ENCODE measurements at regions not wholly inside any gene's neighbourhood (a gene's known extent, or its start where the extent isn't known, plus 50 kb on each side); places are given as distances from the start of the nearest gene placed in this dataset.

- TF ChIP-seq, protein P1, sequence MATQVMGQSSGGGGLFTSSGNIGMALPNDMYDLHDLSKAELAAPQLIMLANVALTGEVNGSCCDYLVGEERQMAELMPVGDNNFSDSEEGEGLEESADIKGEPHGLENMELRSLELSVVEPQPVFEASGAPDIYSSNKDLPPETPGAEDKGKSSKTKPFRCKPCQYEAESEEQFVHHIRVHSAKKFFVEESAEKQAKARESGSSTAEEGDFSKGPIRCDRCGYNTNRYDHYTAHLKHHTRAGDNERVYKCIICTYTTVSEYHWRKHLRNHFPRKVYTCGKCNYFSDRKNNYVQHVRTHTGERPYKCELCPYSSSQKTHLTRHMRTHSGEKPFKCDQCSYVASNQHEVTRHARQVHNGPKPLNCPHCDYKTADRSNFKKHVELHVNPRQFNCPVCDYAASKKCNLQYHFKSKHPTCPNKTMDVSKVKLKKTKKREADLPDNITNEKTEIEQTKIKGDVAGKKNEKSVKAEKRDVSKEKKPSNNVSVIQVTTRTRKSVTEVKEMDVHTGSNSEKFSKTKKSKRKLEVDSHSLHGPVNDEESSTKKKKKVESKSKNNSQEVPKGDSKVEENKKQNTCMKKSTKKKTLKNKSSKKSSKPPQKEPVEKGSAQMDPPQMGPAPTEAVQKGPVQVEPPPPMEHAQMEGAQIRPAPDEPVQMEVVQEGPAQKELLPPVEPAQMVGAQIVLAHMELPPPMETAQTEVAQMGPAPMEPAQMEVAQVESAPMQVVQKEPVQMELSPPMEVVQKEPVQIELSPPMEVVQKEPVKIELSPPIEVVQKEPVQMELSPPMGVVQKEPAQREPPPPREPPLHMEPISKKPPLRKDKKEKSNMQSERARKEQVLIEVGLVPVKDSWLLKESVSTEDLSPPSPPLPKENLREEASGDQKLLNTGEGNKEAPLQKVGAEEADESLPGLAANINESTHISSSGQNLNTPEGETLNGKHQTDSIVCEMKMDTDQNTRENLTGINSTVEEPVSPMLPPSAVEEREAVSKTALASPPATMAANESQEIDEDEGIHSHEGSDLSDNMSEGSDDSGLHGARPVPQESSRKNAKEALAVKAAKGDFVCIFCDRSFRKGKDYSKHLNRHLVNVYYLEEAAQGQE (IDR thresholded peaks at IDR 0.05; ENCODE audit: borderline replicate concordance), result no peak
- TF ChIP-seq, protein P1 (CRISPR knock-in tag; IDR thresholded peaks at IDR 0.05; ENCODE audit: low read depth), result no peak
- no peak for TF ChIP-seq HDGF (IDR thresholded peaks at IDR 0.05)
- no peak for TF ChIP-seq GATA2 (CRISPR knock-in tag; IDR thresholded peaks at IDR 0.05)
Observed at GRCh38 chr2:220348206-220348605, 720.8 kb downstream of the SLC4A3 start (continued).

GRCh38 chr2:220353897-220354296 is 726.5 kb downstream of the SLC4A3 start:
- intact Hi-C loops (cut with micrococcal nuclease) (no loop called here), in situ Hi-C loops (cut with MboI) (no loop called here)
- H3K9me3 ChIP-seq (replicated peaks; ENCODE audit: control insufficient read depth, insufficient read depth, low read depth, low read length), result no peaks in the 10 kb centered on the region
- no peak overlapping the region for H3K4me2 ChIP-seq (ENCODE audit: insufficient read depth, low read length)
- DNase-seq (ENCODE audit: extremely low read depth in 1 of 4, low spot score in 3 of 4) (no peak), ATAC-seq (no peak), FAIRE-seq (no peak)
- H3K9me1 ChIP-seq (ENCODE audit: control insufficient read depth, insufficient read depth, low read length), result no peaks in the 10 kb centered on the region
- ChIA-PET POLR2A (no interaction called here), CTCF (ENCODE audit: low intra/inter-chr PET ratio) (no interaction called here)
- no peaks in the 10 kb centered on the region for H3K79me2 ChIP-seq (ENCODE audit: control insufficient read depth, insufficient read depth, low read length)
- no peaks in the 10 kb centered on the region for H3K36me3 ChIP-seq (ENCODE audit: control insufficient read depth, insufficient read depth, low read length)
- no peaks in the 10 kb centered on the region for H3K27me3 ChIP-seq (ENCODE audit: control insufficient read depth in 2 of 2, insufficient read depth in 2 of 2, low read length in 2 of 2)
- no peaks in the 10 kb centered on the region for H3K4me1 ChIP-seq (replicated peaks in 1 of 2; ENCODE audit: control insufficient read depth in 2 of 2, insufficient read depth in 2 of 2, low read length in 2 of 2)
- H3K27ac ChIP-seq (ENCODE audit: extremely low read depth, low read depth, low read length), result no peak overlapping the region
- no peak overlapping the region for H3K9ac ChIP-seq (ENCODE audit: insufficient read depth in 1 of 2, low read depth in 2 of 2, low read length in 2 of 2)
- H4K20me1 ChIP-seq (replicated peaks; ENCODE audit: control insufficient read depth, insufficient read depth, low read length), result no peaks in the 10 kb centered on the region
- no peak for TF ChIP-seq NFRKB (IDR thresholded peaks at IDR 0.05; ENCODE audit: low read depth)
- no peak for TF ChIP-seq NUFIP1 (IDR thresholded peaks at IDR 0.05; ENCODE audit: partially characterized antibody)
- no peak for TF ChIP-seq BRD9 (IDR thresholded peaks at IDR 0.05; ENCODE audit: low read depth, partially characterized antibody)
- TF ChIP-seq IFI16 (CRISPR knock-in tag; IDR thresholded peaks at IDR 0.05), result no peak
- TF ChIP-seq TCF7L2 (IDR thresholded peaks at IDR 0.05; ENCODE audit: low read depth, low read length), result no peak
- no peak for TF ChIP-seq HMG20B (CRISPR knock-in tag; IDR thresholded peaks at IDR 0.05)
- TF ChIP-seq, protein P2, sequence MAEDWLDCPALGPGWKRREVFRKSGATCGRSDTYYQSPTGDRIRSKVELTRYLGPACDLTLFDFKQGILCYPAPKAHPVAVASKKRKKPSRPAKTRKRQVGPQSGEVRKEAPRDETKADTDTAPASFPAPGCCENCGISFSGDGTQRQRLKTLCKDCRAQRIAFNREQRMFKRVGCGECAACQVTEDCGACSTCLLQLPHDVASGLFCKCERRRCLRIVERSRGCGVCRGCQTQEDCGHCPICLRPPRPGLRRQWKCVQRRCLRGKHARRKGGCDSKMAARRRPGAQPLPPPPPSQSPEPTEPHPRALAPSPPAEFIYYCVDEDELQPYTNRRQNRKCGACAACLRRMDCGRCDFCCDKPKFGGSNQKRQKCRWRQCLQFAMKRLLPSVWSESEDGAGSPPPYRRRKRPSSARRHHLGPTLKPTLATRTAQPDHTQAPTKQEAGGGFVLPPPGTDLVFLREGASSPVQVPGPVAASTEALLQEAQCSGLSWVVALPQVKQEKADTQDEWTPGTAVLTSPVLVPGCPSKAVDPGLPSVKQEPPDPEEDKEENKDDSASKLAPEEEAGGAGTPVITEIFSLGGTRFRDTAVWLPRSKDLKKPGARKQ (CRISPR knock-in tag; IDR thresholded peaks at IDR 0.05), result no peak
- no peak for TF ChIP-seq ZNF79 (CRISPR knock-in tag; IDR thresholded peaks at IDR 0.05; ENCODE audit: low read depth)
- no peak overlapping the region for H3K4me3 ChIP-seq
- no TSS peak for BruUV-seq (replicated peaks)
- no peak overlapping the region for H2AFZ ChIP-seq (ENCODE audit: low read depth, low read length)

All from K562 (cell line).